ENCODE measurements at regions not wholly inside any gene's neighbourhood (a gene's known extent, or its start where the extent isn't known, plus 50 kb on each side); places are given as distances from the start of the nearest gene placed in this dataset.

GRCh38 chr7:145951566-145951965, 165.0 kb upstream of the CNTNAP2 start:
- H3K27ac ChIP-seq (ENCODE audit: insufficient read depth, low read length): no peak overlapping the region
- no TSS peak for BruUV-seq (replicated peaks)
- H4K20me1 ChIP-seq (ENCODE audit: insufficient read depth, low read length): no peaks in the 10 kb centered on the region
- H3K23ac ChIP-seq (ENCODE audit: low read depth, low read length): no peak overlapping the region
- H3K9me3 ChIP-seq (ENCODE audit: control insufficient read depth, insufficient read depth, low read length): no peaks in the 10 kb centered on the region
- H3K4me2 ChIP-seq (ENCODE audit: low read depth, low read length): no peak overlapping the region
- no peak overlapping the region for H2BK15ac ChIP-seq (ENCODE audit: low read depth, low read length)
- H2AFZ ChIP-seq (replicated peaks; ENCODE audit: low read length, poor library complexity): no peak overlapping the region
- no peak overlapping the region for H3K14ac ChIP-seq (replicated peaks; ENCODE audit: low read depth, low read length)
- H3K27me3 ChIP-seq (ENCODE audit: control insufficient read depth, insufficient read depth, low read length): no peaks in the 10 kb centered on the region
- H2BK20ac ChIP-seq (ENCODE audit: low read depth, low read length): no peak overlapping the region
- no peak overlapping the region for H3K4me3 ChIP-seq (ENCODE audit: insufficient read depth, low read depth, low read length)
- in situ Hi-C loops (cut with MboI; ENCODE audit: low sequenced_read_pairs): no loop called here
- dilution Hi-C loops (cut with HindIII; ENCODE audit: low sequenced_read_pairs, unreplicated experiment): no loop called here
- H2BK5ac ChIP-seq (ENCODE audit: low read depth, low read length, poor library complexity, severe bottlenecking): no peak overlapping the region
- H3K9me1 ChIP-seq (ENCODE audit: insufficient read depth, low read length): no peaks in the 10 kb centered on the region
- no peak overlapping the region for H3K56ac ChIP-seq (ENCODE audit: extremely low read depth, insufficient read depth, low read length)
- DNase-seq (no peak), ATAC-seq (ENCODE audit: low read depth) (no peak)
- H3K36me3 ChIP-seq (ENCODE audit: control insufficient read depth, insufficient read depth, low read length): no peaks in the 10 kb centered on the region
- ChIA-PET POLR2A (ENCODE audit: unreplicated experiment) (no interaction called here), CTCF (no interaction called here)
- H2AK5ac ChIP-seq (ENCODE audit: low read depth, low read length): no peak overlapping the region
- no peak overlapping the region for H2BK120ac ChIP-seq (ENCODE audit: low read depth, low read length)
- H3K4me1 ChIP-seq (ENCODE audit: control insufficient read depth, insufficient read depth, low read length): no peaks in the 10 kb centered on the region
- WGBS, 2 experiments (ENCODE audit: extremely low coverage in 2 of 2, insufficient read length in 1 of 2): no CpG with 5 or more reads among the region's 1 CpG
- no peak overlapping the region for H3K9ac ChIP-seq (ENCODE audit: low read depth, low read length)
- H3K79me1 ChIP-seq (ENCODE audit: low read depth in 1 of 2, low read length in 2 of 2): no peaks in the 10 kb centered on the region
- no peak overlapping the region for H4K8ac ChIP-seq (ENCODE audit: low read depth in 2 of 2, low read length in 2 of 2)
- H4K91ac ChIP-seq (ENCODE audit: insufficient read depth, low read depth, low read length): no peak overlapping the region
- H2AK9ac ChIP-seq (replicated peaks; ENCODE audit: low read depth, low read length, poor library complexity): no peak overlapping the region
- no peak for TF ChIP-seq NFE2L2 (IDR thresholded peaks at IDR 0.05; ENCODE audit: low read depth, low read length)
- no peak for TF ChIP-seq ELK1 (IDR thresholded peaks at IDR 0.05; ENCODE audit: borderline replicate concordance, low read depth, low read length)
- no peak for TF ChIP-seq FOS (IDR thresholded peaks at IDR 0.05; ENCODE audit: low read depth, low read length)
- no peak for TF ChIP-seq RAD21 (IDR thresholded peaks at IDR 0.05; ENCODE audit: low read length)
- no peak for TF ChIP-seq USF2 (IDR thresholded peaks at IDR 0.05; ENCODE audit: low read depth, low read length)
- no peak for TF ChIP-seq MAFK (IDR thresholded peaks at IDR 0.05; ENCODE audit: low read depth, low read length)
- TF ChIP-seq BHLHE40 (IDR thresholded peaks at IDR 0.05; ENCODE audit: low read depth, low read length): no peak
- TF ChIP-seq MAZ (IDR thresholded peaks at IDR 0.05; ENCODE audit: borderline replicate concordance, low read depth, low read length): no peak
- TF ChIP-seq CHD1 (IDR thresholded peaks at IDR 0.05; ENCODE audit: low read depth, low read length): no peak
- TF ChIP-seq CEBPB (IDR thresholded peaks at IDR 0.05; ENCODE audit: low read depth, low read length): no peak
- no peak for TF ChIP-seq CTCF (conservative IDR thresholded peaks at IDR 0.05; ENCODE audit: low read depth, low read length)
- TF ChIP-seq RCOR1 (IDR thresholded peaks at IDR 0.05; ENCODE audit: insufficient replicate concordance, low read length): no peak
- TF ChIP-seq RFX5 (IDR thresholded peaks at IDR 0.05; ENCODE audit: low read depth, low read length): no peak
- TF ChIP-seq POLR2A (IDR thresholded peaks at IDR 0.05; ENCODE audit: low read depth, low read length): no peak
- TF ChIP-seq MXI1 (IDR thresholded peaks at IDR 0.05; ENCODE audit: borderline replicate concordance, low read depth, low read length): no peak
- TF ChIP-seq SMC3 (IDR thresholded peaks at IDR 0.05; ENCODE audit: low read depth, low read length): no peak
- no peak overlapping the region for H3K18ac ChIP-seq (ENCODE audit: low read depth, low read length)
- H4K5ac ChIP-seq (ENCODE audit: low read depth, low read length): no peak overlapping the region
- no peak overlapping the region for H3K4ac ChIP-seq (ENCODE audit: low read depth, low read length)
- intact Hi-C loops (cut with micrococcal nuclease): no loop called here

Data from IMR-90 (cell line).